HepG2 (cell line): ENCODE measurements at regions not wholly inside any gene's neighbourhood (a gene's known extent, or its start where the extent isn't known, plus 50 kb on each side); places are given as distances from the start of the nearest gene placed in this dataset.

Source experiments
- AKNA ChIP-seq: sonication (generic); formaldehyde crosslinking; IDR thresholded peaks from 2 replicates; pipeline ENCODE4 v1.4.0; 2020; ENCODE audit warnings: missing genetic modification reagents, borderline replicate concordance
- ARNT2 ChIP-seq: sonication (generic); formaldehyde crosslinking; IDR thresholded peaks from 2 replicates; pipeline ENCODE4 v1.8.0; 2022; ENCODE audit warnings: mild to moderate bottlenecking, low read depth, missing genetic modification reagents, moderate library complexity
- CEBPG ChIP-seq: IDR thresholded peaks from 2 replicates; pipeline ENCODE4 v1.6.1; 2016
- DBP ChIP-seq: sonication (generic); formaldehyde crosslinking; IDR thresholded peaks from 2 replicates; pipeline ENCODE4 v1.4.0; 2020; ENCODE audit warnings: missing genetic modification reagents; ENCODE audit errors: not compliant biosample characterization
- EZH2 ChIP-seq: conservative IDR thresholded peaks from 2 replicates; pipeline ENCODE4 v1.6.1; 2012; ENCODE audit warnings: mild to moderate bottlenecking, low read depth, low read length, moderate library complexity
- FOSL1 ChIP-seq: sonication (generic); formaldehyde crosslinking; IDR thresholded peaks from 2 replicates; pipeline ENCODE4 v1.9.0; 2021; ENCODE audit warnings: missing genetic modification reagents, borderline replicate concordance
- FOXA1 ChIP-seq, 2 experiments: fragments of 450-650 bp in 1 of 2; sonication (generic) in 1 of 2; formaldehyde crosslinking in 1 of 2; IDR thresholded peaks; 2 replicates each; pipeline versions ENCODE4 v1.4.0 to v1.6.1; 2016 to 2020; ENCODE audit warnings: missing genetic modification reagents in 1 of 2
- GABPA ChIP-seq, 2 experiments: IDR thresholded peaks; 2 replicates each; pipeline ENCODE4 v1.6.1; 2011 to 2016; ENCODE audit warnings: low read depth in 2 of 2, low read length in 1 of 2, missing biosample characterization in 1 of 2, missing genetic modification characterization in 1 of 2
- KDM5B ChIP-seq: sonication (generic); formaldehyde crosslinking; IDR thresholded peaks from 2 replicates; pipeline ENCODE4 v1.4.0; 2020; ENCODE audit warnings: missing genetic modification reagents, mild to moderate bottlenecking, borderline replicate concordance
- NR2C2 ChIP-seq: sonication (generic); formaldehyde crosslinking; IDR thresholded peaks from 2 replicates; pipeline ENCODE4 v1.4.0; 2020; ENCODE audit warnings: missing genetic modification reagents, mild to moderate bottlenecking, moderate library complexity, borderline replicate concordance
- NR2F1 ChIP-seq, 2 experiments: fragments of 450-650 bp in 1 of 2; formaldehyde crosslinking in 1 of 2; IDR thresholded peaks; 2 replicates each; pipeline versions ENCODE4 v1.5.0 to v1.6.1; 2016 to 2020; ENCODE audit warnings: mild to moderate bottlenecking in 1 of 2, missing compliant biosample characterization in 1 of 2, missing genetic modification reagents in 1 of 2, moderate library complexity in 1 of 2
- NRL ChIP-seq: sonication (generic); formaldehyde crosslinking; IDR thresholded peaks from 2 replicates; pipeline ENCODE4 v1.5.0; 2020; ENCODE audit warnings: missing genetic modification reagents, mild to moderate bottlenecking, moderate library complexity, borderline replicate concordance
- PCBP1 ChIP-seq: fragments of 200-400 bp; formaldehyde crosslinking; IDR thresholded peaks from 2 replicates; pipeline ENCODE4 v1.6.1; 2017; ENCODE audit warnings: mild to moderate bottlenecking, low read depth, low read length, borderline replicate concordance
- PRMT3 ChIP-seq: sonication (generic); formaldehyde crosslinking; IDR thresholded peaks from 2 replicates; pipeline ENCODE4 v1.8.1; 2022; ENCODE audit warnings: low read depth, mild to moderate bottlenecking, moderate library complexity, missing genetic modification reagents, borderline replicate concordance
- RFX5 ChIP-seq: IDR thresholded peaks from 2 replicates; pipeline ENCODE4 v1.6.1; 2011; ENCODE audit warnings: low read depth, low read length, improper control_type of control experiment
- ZNF180 ChIP-seq: sonication (generic); formaldehyde crosslinking; IDR thresholded peaks from 2 replicates; pipeline ENCODE4 v1.4.0; 2020; ENCODE audit warnings: low read depth, missing genetic modification reagents, borderline replicate concordance
- ZNF550 ChIP-seq: sonication (generic); formaldehyde crosslinking; IDR thresholded peaks from 2 replicates; pipeline ENCODE4 v1.4.0; 2020; ENCODE audit warnings: mild to moderate bottlenecking, missing genetic modification reagents, borderline replicate concordance
- ZNF614 ChIP-seq: IDR thresholded peaks from 2 replicates; pipeline ENCODE4 v1.6.1; 2018; ENCODE audit warnings: missing biosample characterization, missing genetic modification reagents, inconsistent platforms, borderline replicate concordance
- ZNF691 ChIP-seq: sonication (generic); formaldehyde crosslinking; IDR thresholded peaks from 2 replicates; pipeline ENCODE4 v1.4.0; 2020; ENCODE audit warnings: missing genetic modification reagents, low read depth, mild to moderate bottlenecking, borderline replicate concordance
- ZNF891 ChIP-seq: sonication (generic); formaldehyde crosslinking; IDR thresholded peaks from 2 replicates; pipeline ENCODE4 v1.5.0; 2020; ENCODE audit warnings: mild to moderate bottlenecking, missing genetic modification reagents
- TF ChIP-seq, protein P1 (sequence below): sonication (generic); formaldehyde crosslinking; IDR thresholded peaks from 2 replicates; pipeline ENCODE4 v1.4.0; 2020; ENCODE audit warnings: missing genetic modification reagents, borderline replicate concordance

GRCh38 chr2:138184428-138184827 is 220.2 kb downstream of the HNMT start (continued):
- TF ChIP-seq AKNA (CRISPR knock-in tag) (no peak), ZNF691 (no peak), ZNF180 (no peak), ZNF614 (CRISPR knock-in tag) (0 out of 2 replicates have a peak, but pooled peaks have one; percentile 73), KDM5B (CRISPR knock-in tag) (no peak), GABPA (IDR thresholded peaks at IDR 0.05; ENCODE audit: low read depth, low read length) (no peak), GABPA (CRISPR knock-in tag; IDR thresholded peaks at IDR 0.05; ENCODE audit: low read depth) (no peak), ZNF891 (CRISPR knock-in tag) (no peak), DBP (no peak), RFX5 (no peak), PRMT3 (CRISPR knock-in tag) (no peak), NRL (no peak), NR2C2 (CRISPR knock-in tag) (peak; percentile 37; the same call in 1 of the 2 replicates), PCBP1 (no peak), CEBPG (CRISPR knock-in tag) (peak; percentile 70), NR2F1 (CRISPR knock-in tag; IDR thresholded peaks at IDR 0.05) (peak; percentile 31 to 58; a peak in 2 of 4 replicates), EZH2 (no peak), ZNF550 (CRISPR knock-in tag) (no peak), ARNT2 (CRISPR knock-in tag) (no peak), FOSL1 (CRISPR knock-in tag) (no peak), FOXA1 (IDR thresholded peaks at IDR 0.05) (no peak), FOXA1 (CRISPR knock-in tag; IDR thresholded peaks at IDR 0.05) (0 out of 2 replicates have a peak, but pooled peaks have one; percentile 5)
- TF ChIP-seq, protein P1, sequence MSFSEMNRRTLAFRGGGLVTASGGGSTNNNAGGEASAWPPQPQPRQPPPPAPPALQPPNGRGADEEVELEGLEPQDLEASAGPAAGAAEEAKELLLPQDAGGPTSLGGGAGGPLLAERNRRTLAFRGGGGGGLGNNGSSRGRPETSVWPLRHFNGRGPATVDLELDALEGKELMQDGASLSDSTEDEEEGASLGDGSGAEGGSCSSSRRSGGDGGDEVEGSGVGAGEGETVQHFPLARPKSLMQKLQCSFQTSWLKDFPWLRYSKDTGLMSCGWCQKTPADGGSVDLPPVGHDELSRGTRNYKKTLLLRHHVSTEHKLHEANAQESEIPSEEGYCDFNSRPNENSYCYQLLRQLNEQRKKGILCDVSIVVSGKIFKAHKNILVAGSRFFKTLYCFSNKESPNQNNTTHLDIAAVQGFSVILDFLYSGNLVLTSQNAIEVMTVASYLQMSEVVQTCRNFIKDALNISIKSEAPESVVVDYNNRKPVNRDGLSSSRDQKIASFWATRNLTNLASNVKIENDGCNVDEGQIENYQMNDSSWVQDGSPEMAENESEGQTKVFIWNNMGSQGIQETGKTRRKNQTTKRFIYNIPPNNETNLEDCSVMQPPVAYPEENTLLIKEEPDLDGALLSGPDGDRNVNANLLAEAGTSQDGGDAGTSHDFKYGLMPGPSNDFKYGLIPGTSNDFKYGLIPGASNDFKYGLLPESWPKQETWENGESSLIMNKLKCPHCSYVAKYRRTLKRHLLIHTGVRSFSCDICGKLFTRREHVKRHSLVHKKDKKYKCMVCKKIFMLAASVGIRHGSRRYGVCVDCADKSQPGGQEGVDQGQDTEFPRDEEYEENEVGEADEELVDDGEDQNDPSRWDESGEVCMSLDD (CRISPR knock-in tag): no peak
